ENCODE measurements at regions not wholly inside any gene's neighbourhood (a gene's known extent, or its start where the extent isn't known, plus 50 kb on each side); places are given as distances from the start of the nearest gene placed in this dataset.

DNA sequence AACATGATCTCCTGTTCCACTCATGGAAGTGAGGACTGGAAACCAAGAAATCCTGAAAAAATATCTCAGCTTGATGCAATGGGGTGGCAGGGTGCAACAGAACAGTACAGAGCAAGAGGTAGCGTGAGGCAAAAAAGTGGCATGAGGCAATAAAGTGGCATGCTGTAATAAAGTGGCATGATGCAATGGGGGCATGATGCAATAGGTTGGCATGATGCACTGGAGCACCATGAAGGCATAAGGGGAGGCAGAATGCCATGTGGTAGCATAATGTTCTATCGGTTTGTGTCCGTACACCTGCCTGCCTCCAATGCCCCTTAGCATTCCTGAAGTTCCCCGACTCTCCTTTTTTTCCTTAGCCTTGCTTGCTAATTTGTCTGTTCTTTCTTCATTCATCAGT lies 648.4 kb downstream of the TMEM182 start:
- TF ChIP-seq POLR2A (IDR thresholded peaks at IDR 0.05) (no peak), EP300 (IDR thresholded peaks at IDR 0.05; ENCODE audit: low read depth) (no peak), POLR2AphosphoS5 (IDR thresholded peaks at IDR 0.05) (no peak)
- TF ChIP-seq, protein P1, sequence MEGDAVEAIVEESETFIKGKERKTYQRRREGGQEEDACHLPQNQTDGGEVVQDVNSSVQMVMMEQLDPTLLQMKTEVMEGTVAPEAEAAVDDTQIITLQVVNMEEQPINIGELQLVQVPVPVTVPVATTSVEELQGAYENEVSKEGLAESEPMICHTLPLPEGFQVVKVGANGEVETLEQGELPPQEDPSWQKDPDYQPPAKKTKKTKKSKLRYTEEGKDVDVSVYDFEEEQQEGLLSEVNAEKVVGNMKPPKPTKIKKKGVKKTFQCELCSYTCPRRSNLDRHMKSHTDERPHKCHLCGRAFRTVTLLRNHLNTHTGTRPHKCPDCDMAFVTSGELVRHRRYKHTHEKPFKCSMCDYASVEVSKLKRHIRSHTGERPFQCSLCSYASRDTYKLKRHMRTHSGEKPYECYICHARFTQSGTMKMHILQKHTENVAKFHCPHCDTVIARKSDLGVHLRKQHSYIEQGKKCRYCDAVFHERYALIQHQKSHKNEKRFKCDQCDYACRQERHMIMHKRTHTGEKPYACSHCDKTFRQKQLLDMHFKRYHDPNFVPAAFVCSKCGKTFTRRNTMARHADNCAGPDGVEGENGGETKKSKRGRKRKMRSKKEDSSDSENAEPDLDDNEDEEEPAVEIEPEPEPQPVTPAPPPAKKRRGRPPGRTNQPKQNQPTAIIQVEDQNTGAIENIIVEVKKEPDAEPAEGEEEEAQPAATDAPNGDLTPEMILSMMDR (IDR thresholded peaks at IDR 0.05) = no peak
- DNase-seq = no peak
- H3K36me3 ChIP-seq = no peaks in the 10 kb centered on the region
- intact Hi-C loops (cut with DNase I; ENCODE audit: low total_unique reads) = no loop called here
- no peaks in the 10 kb centered on the region for H3K27me3 ChIP-seq
- no peaks in the 10 kb centered on the region for H3K9me3 ChIP-seq
- in situ Hi-C loops (cut with MboI; ENCODE audit: low pct_ligation_motif_present in 1 of 4, low pct_unique_long_range_greater_than_20kb in 1 of 4, low sequenced_read_pairs in 3 of 4) = no loop called here
- no peak overlapping the region for H3K27ac ChIP-seq
- 88 to 94% methylated on average over 4 of the region's 4 CpGs for WGBS, 2 donors (ENCODE audit: low coverage in 1 of 2)
- no peaks in the 10 kb centered on the region for H3K4me1 ChIP-seq
- no peak overlapping the region for H3K4me3 ChIP-seq

DNA sequence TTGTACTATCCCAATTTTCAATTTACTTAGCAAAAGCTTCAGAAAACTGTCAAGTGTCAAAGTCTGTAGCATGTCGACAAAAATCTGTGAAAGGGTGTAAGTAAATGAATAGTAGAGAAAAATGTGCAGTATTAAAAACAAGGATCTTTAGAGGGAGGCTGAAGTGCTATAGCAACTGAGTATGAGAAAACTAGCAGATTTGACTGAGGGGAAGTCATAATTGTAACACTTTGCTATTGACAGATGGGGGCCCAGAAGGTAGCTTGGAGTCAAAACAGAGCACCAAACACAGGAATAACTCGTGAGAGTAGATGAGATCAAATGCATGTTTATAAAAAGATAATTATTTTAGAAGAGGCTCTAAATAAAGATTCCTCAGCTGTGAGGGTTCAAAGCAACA lies 657.7 kb downstream of the TMEM182 start:
- WGBS, 2 donors (ENCODE audit: low coverage in 1 of 2) = 57 to 67% methylated on average over 2 of the region's 2 CpGs
- Histone ChIP-seq H3K27me3 (no peaks in the 10 kb centered on the region), H3K9me3 (no peaks in the 10 kb centered on the region), H3K4me3 (no peak overlapping the region), H3K27ac (no peak overlapping the region), H3K4me1 (no peaks in the 10 kb centered on the region), H3K36me3 (no peaks in the 10 kb centered on the region)
- no peak for DNase-seq
- intact Hi-C loops (cut with DNase I; ENCODE audit: low total_unique reads) (no loop called here), in situ Hi-C loops (cut with MboI; ENCODE audit: low pct_ligation_motif_present in 1 of 4, low pct_unique_long_range_greater_than_20kb in 1 of 4, low sequenced_read_pairs in 3 of 4) (no loop called here)
- TF ChIP-seq, protein P1 (IDR thresholded peaks at IDR 0.05) = no peak
- TF ChIP-seq POLR2A (IDR thresholded peaks at IDR 0.05) (no peak), POLR2AphosphoS5 (IDR thresholded peaks at IDR 0.05) (no peak), EP300 (IDR thresholded peaks at IDR 0.05; ENCODE audit: low read depth) (no peak)

DNA sequence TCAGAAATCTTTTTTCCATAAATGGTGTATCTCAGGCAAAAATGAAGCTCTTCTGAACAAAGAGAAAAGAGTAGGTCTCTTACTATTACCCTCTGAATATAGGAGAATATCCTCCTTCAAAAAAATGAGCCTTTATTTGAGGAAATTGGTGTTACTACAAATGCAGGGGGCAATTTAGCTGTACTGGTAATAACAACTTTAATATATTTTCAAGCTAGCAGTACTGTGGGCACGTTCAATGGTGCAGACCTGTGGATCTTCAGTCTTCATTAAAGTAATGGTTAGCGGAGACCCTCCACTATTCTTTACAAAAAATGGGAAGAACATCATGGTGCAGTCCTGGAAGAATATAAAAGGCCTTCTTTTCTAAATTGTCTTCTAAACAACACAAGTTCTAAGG lies 661.3 kb downstream of the TMEM182 start:
- no peaks in the 10 kb centered on the region for H3K36me3 ChIP-seq
- no peaks in the 10 kb centered on the region for H3K27me3 ChIP-seq
- WGBS, 2 donors (ENCODE audit: low coverage in 1 of 2) = 72 to 77% methylated on average over 2 of the region's 2 CpGs
- no peak overlapping the region for H3K4me3 ChIP-seq
- TF ChIP-seq POLR2A (IDR thresholded peaks at IDR 0.05) = no peak
- TF ChIP-seq, protein P1 (IDR thresholded peaks at IDR 0.05) = no peak
- TF ChIP-seq POLR2AphosphoS5 (IDR thresholded peaks at IDR 0.05) = no peak
- TF ChIP-seq EP300 (IDR thresholded peaks at IDR 0.05; ENCODE audit: low read depth) = no peak
- no peaks in the 10 kb centered on the region for H3K4me1 ChIP-seq
- no peak overlapping the region for H3K27ac ChIP-seq
- DNase-seq = no peak
- intact Hi-C loops (cut with DNase I; ENCODE audit: low total_unique reads) = no loop called here
- H3K9me3 ChIP-seq = no peaks in the 10 kb centered on the region
- in situ Hi-C loops (cut with MboI; ENCODE audit: low pct_ligation_motif_present in 1 of 4, low pct_unique_long_range_greater_than_20kb in 1 of 4, low sequenced_read_pairs in 3 of 4) = no loop called here

DNA sequence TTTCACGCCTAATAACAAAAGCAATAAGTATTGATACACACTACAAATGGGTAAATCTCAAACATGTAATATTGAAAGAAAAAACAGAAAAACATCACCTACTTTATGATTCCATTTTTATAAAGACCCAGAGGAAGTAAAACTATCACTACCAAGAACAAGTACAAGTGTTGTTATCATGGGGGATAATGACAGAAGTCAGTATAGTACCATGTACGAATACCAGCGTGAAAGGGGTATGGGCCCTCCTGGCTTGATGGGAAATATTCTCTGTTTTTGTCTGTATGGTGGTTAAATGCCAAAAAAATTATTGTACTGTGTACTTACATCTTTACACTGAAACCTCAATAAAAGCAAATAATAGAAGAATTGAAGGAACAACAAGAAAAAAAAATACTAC lies 665.7 kb downstream of the TMEM182 start:
- WGBS, 2 donors (ENCODE audit: low coverage in 1 of 2) = 90 to 94% methylated on average over 3 of the region's 3 CpGs
- intact Hi-C loops (cut with DNase I; ENCODE audit: low total_unique reads) = no loop called here
- no peak overlapping the region for H3K4me3 ChIP-seq
- H3K9me3 ChIP-seq = no peaks in the 10 kb centered on the region
- no peaks in the 10 kb centered on the region for H3K4me1 ChIP-seq
- TF ChIP-seq EP300 (IDR thresholded peaks at IDR 0.05; ENCODE audit: low read depth) (no peak), POLR2A (IDR thresholded peaks at IDR 0.05) (no peak), POLR2AphosphoS5 (IDR thresholded peaks at IDR 0.05) (no peak)
- TF ChIP-seq, protein P1 (IDR thresholded peaks at IDR 0.05) = no peak
- in situ Hi-C loops (cut with MboI; ENCODE audit: low pct_ligation_motif_present in 1 of 4, low pct_unique_long_range_greater_than_20kb in 1 of 4, low sequenced_read_pairs in 3 of 4) = no loop called here
- H3K27ac ChIP-seq = no peak overlapping the region
- no peak for DNase-seq
- H3K27me3 ChIP-seq = no peaks in the 10 kb centered on the region
- no peaks in the 10 kb centered on the region for H3K36me3 ChIP-seq
